Natural killer cell treated with Interleukin-12 subunit alpha and Interleukin-12 subunit beta and Interleukin-15 and Interleukin-18, amount 100 ng/mL, for 72 hours (primary cell): ENCODE measurements at regions not wholly inside any gene's neighbourhood (a gene's known extent, or its start where the extent isn't known, plus 50 kb on each side); places are given as distances from the start of the nearest gene placed in this dataset.

Experiments used
- ATAC-seq, 2 donors: fragments of 150-1000 bp; cut with Tn5 transposase in 1 of 2; sonication (Bioruptor Pico), chemical (Tn5 transposase) in 1 of 2; 2 replicates each; pipeline ENCODE4 v1.10.0; 2021
- DNase-seq: peaks from one replicate; pipeline ENCODE4 v3.0.0; 2022; ENCODE audit warnings: low spot score
- H3K27ac Mint-ChIP-seq, 2 donors: 1 replicate in 1 of 2; 2 replicates in 1 of 2; pipeline ENCODE4 v1.8.0; 2022; ENCODE audit warnings: mixed read lengths in 2 of 2, mild to moderate bottlenecking in 1 of 2, moderate library complexity in 1 of 2
- H3K27me3 Mint-ChIP-seq, 2 donors: 1 replicate in 1 of 2; 2 replicates in 1 of 2; pipeline ENCODE4 v1.8.0; 2022; ENCODE audit warnings: mixed read lengths in 2 of 2
- H3K36me3 Mint-ChIP-seq: one replicate; pipeline ENCODE4 v1.8.0; 2022; ENCODE audit warnings: mixed read lengths
- H3K4me1 Mint-ChIP-seq, 2 donors: 1 replicate in 1 of 2; 2 replicates in 1 of 2; pipeline ENCODE4 v1.8.0; 2022; ENCODE audit warnings: low read depth in 2 of 2, mixed read lengths in 2 of 2, mild to moderate bottlenecking in 1 of 2
- H3K4me3 Mint-ChIP-seq: one replicate; pipeline ENCODE4 v1.8.0; 2022; ENCODE audit warnings: mixed read lengths
- H3K9me3 Mint-ChIP-seq: 2 replicates; pipeline ENCODE4 v1.8.0; 2022; ENCODE audit warnings: mixed read lengths

GRCh38 chr13:99835442-99835841 lies 136.1 kb downstream of the ZIC5 start:
- Mint-ChIP-seq H3K27ac (no peak overlapping the region), H3K36me3 (no peaks in the 10 kb centered on the region), H3K9me3 (no peaks in the 10 kb centered on the region), H3K4me3 (no peak overlapping the region), H3K4me1 (peaks cover 17 to 19% of the 10 kb centered on the region in 2 donors), H3K27me3 (peaks cover 0 to 11% of the 10 kb centered on the region in 2 donors)
- DNase-seq: no peak
- ATAC-seq: no peak

DNA sequence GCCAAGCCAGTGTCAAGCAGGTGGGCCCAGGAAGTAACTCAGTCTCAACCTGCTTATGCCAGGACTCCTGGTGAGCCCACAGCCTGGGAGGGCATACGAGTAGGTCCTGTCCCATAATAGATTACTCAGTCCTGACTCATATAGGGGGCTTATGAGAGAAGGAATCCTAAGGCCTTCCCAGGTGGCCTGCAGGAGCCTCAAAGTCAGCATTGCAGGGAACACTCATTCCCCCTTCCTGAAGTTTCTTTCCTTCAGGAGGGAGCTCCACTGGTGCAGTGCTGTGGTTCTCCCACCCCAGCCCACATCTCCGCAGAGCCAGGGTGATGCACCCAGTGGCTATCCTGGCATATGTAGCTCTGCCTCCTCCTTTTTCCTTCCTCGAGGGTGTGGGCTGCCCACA lies 137.3 kb downstream of the ZIC5 start:
- Mint-ChIP-seq H3K27ac (no peak overlapping the region), H3K36me3 (no peaks in the 10 kb centered on the region), H3K27me3 (peaks cover 0 to 8% of the 10 kb centered on the region in 2 donors), H3K4me1 (peaks cover 17 to 19% of the 10 kb centered on the region in 2 donors), H3K4me3 (no peak overlapping the region), H3K9me3 (no peaks in the 10 kb centered on the region)
- ATAC-seq: no peak
- no peak for DNase-seq

DNA sequence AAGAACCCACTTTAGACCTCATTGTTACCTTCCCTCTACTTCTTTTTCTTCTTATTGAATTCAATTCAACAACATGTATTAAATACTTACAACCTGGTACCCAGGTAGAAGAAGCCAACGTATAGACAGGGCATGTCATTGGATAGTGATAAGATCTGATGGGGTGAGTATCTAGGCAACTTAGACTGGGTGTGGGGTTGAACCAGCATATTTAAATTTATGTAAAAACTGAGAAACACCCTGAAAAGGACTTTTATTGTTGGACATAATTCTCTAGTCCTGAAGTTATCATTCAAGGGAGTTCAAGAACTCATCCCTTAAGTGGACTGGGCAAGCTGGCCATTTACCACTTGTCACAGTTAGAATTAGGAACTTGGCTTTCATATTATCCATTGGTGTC lies 139.2 kb downstream of the ZIC5 start:
- H3K36me3 Mint-ChIP-seq: no peaks in the 10 kb centered on the region
- no peaks in the 10 kb centered on the region for H3K9me3 Mint-ChIP-seq
- peaks cover 17 to 19% of the 10 kb centered on the region in 2 donors for H3K4me1 Mint-ChIP-seq
- peaks cover 0 to 16% of the 10 kb centered on the region in 2 donors for H3K27me3 Mint-ChIP-seq
- no peak overlapping the region for H3K27ac Mint-ChIP-seq
- DNase-seq (no peak), ATAC-seq (no peak)
- H3K4me3 Mint-ChIP-seq: no peak overlapping the region

DNA sequence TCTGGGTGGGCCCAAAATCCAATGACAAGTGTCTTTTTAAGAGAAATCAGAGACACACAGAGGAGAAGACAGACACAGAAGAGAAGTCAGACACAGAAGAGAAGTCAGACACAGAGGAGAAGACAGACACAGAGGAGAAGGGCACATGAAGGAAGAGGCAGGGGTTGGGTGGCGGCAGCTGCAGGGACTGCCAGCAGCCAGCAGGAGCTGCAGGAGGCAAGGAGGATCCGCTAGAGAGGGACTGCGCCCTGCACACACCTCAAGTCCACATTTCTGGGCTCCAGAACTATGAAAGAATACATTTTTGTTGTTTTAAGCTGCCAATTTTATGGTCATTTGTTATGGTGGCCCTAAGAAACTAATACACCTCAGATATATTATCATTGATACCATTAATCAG lies 140.6 kb downstream of the ZIC5 start:
- H3K4me3 Mint-ChIP-seq: no peak overlapping the region
- H3K36me3 Mint-ChIP-seq: no peaks in the 10 kb centered on the region
- no peak for ATAC-seq
- DNase-seq: no peak
- peaks cover 15 to 17% of the 10 kb centered on the region in 2 donors for H3K4me1 Mint-ChIP-seq
- H3K27ac Mint-ChIP-seq: no peak overlapping the region
- no peaks in the 10 kb centered on the region for H3K9me3 Mint-ChIP-seq
- peaks cover 0 to 16% of the 10 kb centered on the region in 2 donors for H3K27me3 Mint-ChIP-seq

- no peak overlapping the region for H3K27ac Mint-ChIP-seq
- ATAC-seq: no peak
- no peaks in the 10 kb centered on the region for H3K36me3 Mint-ChIP-seq
- no peaks in the 10 kb centered on the region for H3K9me3 Mint-ChIP-seq
- H3K4me1 Mint-ChIP-seq: peaks cover 3 to 5% of the 10 kb centered on the region in 2 donors
- H3K27me3 Mint-ChIP-seq: peaks cover 0 to 12% of the 10 kb centered on the region in 2 donors
- no peak for DNase-seq
- no peak overlapping the region for H3K4me3 Mint-ChIP-seq
Observed at GRCh38 chr13:99829593-99830239, 141.9 kb downstream of the ZIC5 start.

- peaks cover 0 to 2% of the 10 kb centered on the region in 2 donors for H3K4me1 Mint-ChIP-seq
- ATAC-seq (no peak), DNase-seq (no peak)
- H3K27ac Mint-ChIP-seq: no peak overlapping the region
- no peaks in the 10 kb centered on the region for H3K9me3 Mint-ChIP-seq
- H3K27me3 Mint-ChIP-seq: peaks cover 0 to 10% of the 10 kb centered on the region in 2 donors
- no peaks in the 10 kb centered on the region for H3K36me3 Mint-ChIP-seq
- H3K4me3 Mint-ChIP-seq: no peak overlapping the region
Observed at GRCh38 chr13:99829161-99829560, 142.4 kb downstream of the ZIC5 start.

- ATAC-seq (no peak), DNase-seq (no peak)
- Mint-ChIP-seq H3K9me3 (no peaks in the 10 kb centered on the region), H3K27ac (no peak overlapping the region), H3K36me3 (no peaks in the 10 kb centered on the region), H3K4me1 (peaks cover 0 to 2% of the 10 kb centered on the region in 2 donors), H3K27me3 (peaks cover 0 to 10% of the 10 kb centered on the region in 2 donors), H3K4me3 (no peak overlapping the region)
Observed at GRCh38 chr13:99828735-99829134, 142.8 kb downstream of the ZIC5 start.

DNA sequence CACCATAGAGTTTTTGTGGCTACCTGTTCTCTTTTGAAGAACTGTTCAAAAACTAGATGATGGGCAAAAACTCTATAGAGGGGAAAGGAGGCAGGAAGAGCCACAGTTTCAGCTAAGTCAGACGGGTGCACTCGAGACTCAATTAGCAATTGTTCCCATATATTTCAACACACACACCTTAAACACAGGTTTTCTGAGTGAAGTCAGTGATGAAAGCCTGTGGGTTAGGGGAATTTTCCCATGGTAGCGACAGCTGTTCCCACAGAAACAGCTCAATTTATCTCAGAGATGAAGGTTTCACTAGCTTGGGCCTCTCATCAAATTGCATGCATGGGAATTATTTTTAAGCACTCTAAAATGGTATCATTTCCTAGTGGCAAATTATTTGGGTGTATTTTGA lies 143.4 kb downstream of the ZIC5 start:
- H3K9me3 Mint-ChIP-seq: no peaks in the 10 kb centered on the region
- no peak for ATAC-seq
- H3K36me3 Mint-ChIP-seq: no peaks in the 10 kb centered on the region
- H3K4me1 Mint-ChIP-seq: peaks cover 0 to 2% of the 10 kb centered on the region in 2 donors
- H3K4me3 Mint-ChIP-seq: no peak overlapping the region
- H3K27me3 Mint-ChIP-seq: peaks cover 0 to 10% of the 10 kb centered on the region in 2 donors
- no peak for DNase-seq
- H3K27ac Mint-ChIP-seq: no peak overlapping the region

GRCh38 chr13:99827011-99827772 lies 144.4 kb downstream of the ZIC5 start:
- Mint-ChIP-seq H3K4me1 (no peaks in the 10 kb centered on the region), H3K4me3 (no peak overlapping the region), H3K36me3 (no peaks in the 10 kb centered on the region), H3K9me3 (no peaks in the 10 kb centered on the region), H3K27ac (no peak overlapping the region), H3K27me3 (peaks cover 0 to 8% of the 10 kb centered on the region in 2 donors)
- DNase-seq: no peak
- ATAC-seq: peak in 1 of 2 donors; percentile 40

- peaks cover 0 to 8% of the 10 kb centered on the region in 2 donors for H3K27me3 Mint-ChIP-seq
- H3K9me3 Mint-ChIP-seq: no peaks in the 10 kb centered on the region
- H3K36me3 Mint-ChIP-seq: no peaks in the 10 kb centered on the region
- no peak overlapping the region for H3K27ac Mint-ChIP-seq
- ATAC-seq (no peak), DNase-seq (no peak)
- no peak overlapping the region for H3K4me3 Mint-ChIP-seq
- no peaks in the 10 kb centered on the region for H3K4me1 Mint-ChIP-seq
Observed at GRCh38 chr13:99823961-99824360, 147.6 kb downstream of the ZIC5 start.

- Mint-ChIP-seq H3K9me3 (no peaks in the 10 kb centered on the region), H3K4me1 (peaks cover 10% of the 10 kb centered on the region in 2 donors), H3K27ac (no peak overlapping the region), H3K27me3 (peaks cover 0 to 1% of the 10 kb centered on the region in 2 donors), H3K36me3 (no peaks in the 10 kb centered on the region), H3K4me3 (no peak overlapping the region)
- no peak for ATAC-seq
- no peak for DNase-seq
Observed at GRCh38 chr13:99822820-99823219, 148.7 kb downstream of the ZIC5 start.

DNA sequence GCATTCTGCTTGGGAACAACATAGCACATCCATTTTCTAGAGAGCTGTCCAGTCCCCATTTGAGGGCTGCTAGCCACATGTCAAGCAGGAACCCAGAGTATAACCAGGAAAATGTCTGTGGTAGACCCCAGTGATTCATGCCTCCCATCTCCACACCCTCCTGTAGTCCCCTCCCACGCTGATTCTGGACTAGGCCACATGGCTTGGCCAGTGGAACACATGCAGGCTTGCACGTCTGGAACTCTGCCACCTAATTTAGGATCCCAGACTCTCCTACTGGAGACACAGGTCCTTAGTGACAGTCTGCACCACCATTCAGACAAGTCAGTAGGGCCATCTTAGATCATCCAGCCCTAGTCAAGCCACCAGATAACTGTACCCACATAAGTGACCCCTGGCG lies 149.8 kb downstream of the ZIC5 start:
- Mint-ChIP-seq H3K9me3 (no peaks in the 10 kb centered on the region), H3K4me3 (no peak overlapping the region), H3K36me3 (no peaks in the 10 kb centered on the region)

DNA sequence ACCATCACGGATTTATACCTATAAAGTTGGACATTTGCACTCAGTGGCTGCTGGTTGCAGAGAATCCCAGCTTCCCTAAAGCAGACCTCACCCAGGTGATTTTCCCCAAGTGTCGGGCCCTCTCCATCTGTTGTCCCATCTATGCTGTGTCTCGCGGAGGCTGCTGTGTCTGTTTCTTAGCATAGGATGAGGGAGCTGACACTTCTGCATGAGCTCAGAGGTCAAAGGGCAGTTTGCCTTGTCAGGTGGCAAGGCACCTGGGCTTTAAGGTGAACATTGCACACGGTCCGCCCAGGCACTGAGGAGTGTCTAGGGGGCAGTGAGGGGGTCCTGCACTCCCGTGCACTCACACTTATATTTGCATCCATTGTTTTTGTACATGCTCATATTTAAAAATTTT lies 151.6 kb downstream of the ZIC5 start:
- DNase-seq: no peak
- no peaks in the 10 kb centered on the region for H3K9me3 Mint-ChIP-seq
- no peak overlapping the region for H3K27ac Mint-ChIP-seq
- no peak overlapping the region for H3K4me3 Mint-ChIP-seq
- no peak for ATAC-seq
- H3K27me3 Mint-ChIP-seq: no peaks in the 10 kb centered on the region
- H3K36me3 Mint-ChIP-seq: no peaks in the 10 kb centered on the region
- H3K4me1 Mint-ChIP-seq: peaks cover 13 to 18% of the 10 kb centered on the region in 2 donors

More for the DNA sequence above, 149.8 kb downstream of the ZIC5 start:
- ATAC-seq: no peak
- peaks cover 13 to 17% of the 10 kb centered on the region in 2 donors for H3K4me1 Mint-ChIP-seq
- H3K27me3 Mint-ChIP-seq: no peaks in the 10 kb centered on the region
- DNase-seq: no peak
- no peak overlapping the region for H3K27ac Mint-ChIP-seq

- Mint-ChIP-seq H3K27ac (no peak overlapping the region), H3K4me3 (no peak overlapping the region), H3K36me3 (no peaks in the 10 kb centered on the region), H3K27me3 (no peaks in the 10 kb centered on the region), H3K9me3 (no peaks in the 10 kb centered on the region), H3K4me1 (peaks cover 13 to 18% of the 10 kb centered on the region in 2 donors)
- no peak for ATAC-seq
- no peak for DNase-seq
Observed at GRCh38 chr13:99816321-99816720, 155.2 kb downstream of the ZIC5 start.
